Stomach (tissue), 8 donors: ENCODE measurements at regions not wholly inside any gene's neighbourhood (a gene's known extent, or its start where the extent isn't known, plus 50 kb on each side); places are given as distances from the start of the nearest gene placed in this dataset.

Source experiments
- DNase-seq, 2 donors: peaks; one replicate each; pipeline versions ENCODE4 v3.0.0 to v3.0.0-alpha.2; 2013 to 2019
- H3K27ac ChIP-seq, 5 donors: fragments of 200-600 bp in 4 of 5; sonication (generic) in 4 of 5; one replicate each; pipeline ENCODE4 v1.5.1; 2013 to 2019; ENCODE audit warnings: mild to moderate bottlenecking in 1 of 5, moderate library complexity in 1 of 5
- H3K27me3 ChIP-seq, 3 donors: fragments of 200-600 bp; sonication (generic); one replicate each; pipeline ENCODE4 v1.5.1; 2017 to 2019; ENCODE audit warnings: mixed run types in 1 of 3
- H3K36me3 ChIP-seq, 4 donors: fragments of 200-600 bp; sonication (generic); 1 replicate in 3 of 4; 2 replicates in 1 of 4; pipeline ENCODE4 v1.5.1; 2016 to 2019
- H3K4me1 ChIP-seq, 4 donors: fragments of 200-600 bp; sonication (generic); one replicate each; pipeline ENCODE4 v1.5.1; 2016 to 2019
- H3K4me3 ChIP-seq, 4 donors: fragments of 200-600 bp; sonication (generic) in 3 of 4; one replicate each; pipeline ENCODE4 v1.5.1; 2016 to 2019; ENCODE audit warnings: mild to moderate bottlenecking in 1 of 4
- H3K9me3 ChIP-seq, 4 donors: fragments of 200-600 bp; sonication (generic); one replicate each; pipeline ENCODE4 v1.5.1; 2016 to 2019
- EP300 ChIP-seq: sonication (generic); formaldehyde crosslinking; IDR thresholded peaks from one replicate; pipeline ENCODE4 v1.6.1; 2017; ENCODE audit warnings: antibody characterized with exemption
- POLR2A ChIP-seq, 4 donors: fragments of 450-650 bp; IDR thresholded peaks; one replicate each; pipeline ENCODE4 v1.6.1; 2016; ENCODE audit warnings: antibody characterized with exemption in 4 of 4, control low read depth in 2 of 4, mild to moderate bottlenecking in 1 of 4, moderate library complexity in 1 of 4
- POLR2AphosphoS5 ChIP-seq, 3 donors: sonication (generic); formaldehyde crosslinking; IDR thresholded peaks; one replicate each; pipeline ENCODE4 v1.6.1; 2016; ENCODE audit warnings: antibody characterized with exemption in 3 of 3
- WGBS, 5 donors: extraction: QIAGEN DNeasy Blood & Tissue Kit in 3 of 5; methylation state at CpG; one replicate each; pipeline versions ENCODE4 v1.1.5 to v1.1.7; 2013 to 2018; 5-methylcytosine and 5-hydroxymethylcytosine counted together
- intact Hi-C: fragments of 100-400 bp; cut with DNase I; formaldehyde crosslinking; loops from one replicate; pipeline ENCODE4 v1.15.1; 2023; ENCODE audit warnings: low total_unique reads
- TF ChIP-seq, protein P1 (sequence below), 7 experiments: fragments of 450-650 bp in 4 of 7; fragments of 200-600 bp in 3 of 7; sonication (generic) in 3 of 7; IDR thresholded peaks; one replicate each; pipeline ENCODE4 v1.5.1; 2016 to 2019; ENCODE audit warnings: antibody characterized with exemption in 7 of 7, control low read depth in 2 of 7, mild to moderate bottlenecking in 1 of 7
- donor health status: healthy with polysubstance abuse.
- donor health status: Bipolar disorder and iron deficiency.
- donor health status: healthy.

DNA sequence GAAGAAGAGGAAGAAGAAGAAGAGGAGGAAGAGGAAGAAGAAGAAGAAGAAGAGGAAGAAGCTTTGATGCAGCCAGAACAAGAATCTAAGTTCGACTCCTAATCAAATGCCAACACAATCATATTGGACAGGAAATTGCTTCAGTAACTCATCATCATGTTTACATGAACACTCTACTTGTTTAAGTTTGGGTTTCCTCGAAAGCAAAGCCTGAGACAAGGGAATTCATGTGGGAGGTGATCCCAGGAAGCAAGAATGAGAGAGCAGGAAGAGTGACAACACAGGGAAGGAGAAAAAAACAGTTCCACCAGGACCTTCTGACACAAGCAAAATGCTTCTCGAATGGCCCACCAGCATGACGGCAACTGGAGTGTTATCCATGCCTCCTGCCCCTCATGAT lies 279.0 kb downstream of the PMP22 start:
- WGBS, 5 donors: 55 to 68% (median 61%) methylated on average over 4 of the region's 4 CpGs
- Histone ChIP-seq H3K27ac (no peak overlapping the region), H3K27me3 (peaks cover 0 to 13% (median 0%) of the 10 kb centered on the region in 3 donors), H3K9me3 (no peaks in the 10 kb centered on the region), H3K4me3 (no peak overlapping the region), H3K4me1 (no peaks in the 10 kb centered on the region), H3K36me3 (no peaks in the 10 kb centered on the region)
- TF ChIP-seq POLR2A (IDR thresholded peaks at IDR 0.05) (no peak), EP300 (no peak), POLR2AphosphoS5 (IDR thresholded peaks at IDR 0.05) (no peak)
- TF ChIP-seq, protein P1, sequence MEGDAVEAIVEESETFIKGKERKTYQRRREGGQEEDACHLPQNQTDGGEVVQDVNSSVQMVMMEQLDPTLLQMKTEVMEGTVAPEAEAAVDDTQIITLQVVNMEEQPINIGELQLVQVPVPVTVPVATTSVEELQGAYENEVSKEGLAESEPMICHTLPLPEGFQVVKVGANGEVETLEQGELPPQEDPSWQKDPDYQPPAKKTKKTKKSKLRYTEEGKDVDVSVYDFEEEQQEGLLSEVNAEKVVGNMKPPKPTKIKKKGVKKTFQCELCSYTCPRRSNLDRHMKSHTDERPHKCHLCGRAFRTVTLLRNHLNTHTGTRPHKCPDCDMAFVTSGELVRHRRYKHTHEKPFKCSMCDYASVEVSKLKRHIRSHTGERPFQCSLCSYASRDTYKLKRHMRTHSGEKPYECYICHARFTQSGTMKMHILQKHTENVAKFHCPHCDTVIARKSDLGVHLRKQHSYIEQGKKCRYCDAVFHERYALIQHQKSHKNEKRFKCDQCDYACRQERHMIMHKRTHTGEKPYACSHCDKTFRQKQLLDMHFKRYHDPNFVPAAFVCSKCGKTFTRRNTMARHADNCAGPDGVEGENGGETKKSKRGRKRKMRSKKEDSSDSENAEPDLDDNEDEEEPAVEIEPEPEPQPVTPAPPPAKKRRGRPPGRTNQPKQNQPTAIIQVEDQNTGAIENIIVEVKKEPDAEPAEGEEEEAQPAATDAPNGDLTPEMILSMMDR (IDR thresholded peaks at IDR 0.05): no peak
- intact Hi-C loops: no loop called here
- no peak for DNase-seq

- 59 to 81% (median 80%) methylated on average over 2 of the region's 2 CpGs for WGBS, 5 donors
- no peak for DNase-seq
- TF ChIP-seq, protein P1 (IDR thresholded peaks at IDR 0.05): no peak
- TF ChIP-seq POLR2A (IDR thresholded peaks at IDR 0.05) (no peak), POLR2AphosphoS5 (IDR thresholded peaks at IDR 0.05) (no peak)
- H3K4me1 ChIP-seq: no peaks in the 10 kb centered on the region
- intact Hi-C loops: no loop called here
- peaks cover 10 to 26% (median 21%) of the 10 kb centered on the region in 4 donors for H3K9me3 ChIP-seq
- peaks cover 0 to 8% (median 0%) of the 10 kb centered on the region in 3 donors for H3K27me3 ChIP-seq
- H3K4me3 ChIP-seq: no peak overlapping the region
- no peak overlapping the region for H3K27ac ChIP-seq
- H3K36me3 ChIP-seq: no peaks in the 10 kb centered on the region
Observed at GRCh38 chr17:14972844-14973243, 292.3 kb downstream of the PMP22 start.

GRCh38 chr17:14971054-14971453 lies 294.1 kb downstream of the PMP22 start:
- no peak for DNase-seq
- TF ChIP-seq, protein P1 (IDR thresholded peaks at IDR 0.05): no peak
- no peak for TF ChIP-seq POLR2AphosphoS5 (IDR thresholded peaks at IDR 0.05)
- TF ChIP-seq EP300: no peak
- no peak for TF ChIP-seq POLR2A (IDR thresholded peaks at IDR 0.05)
- H3K9me3 ChIP-seq: peaks cover 10 to 29% (median 23%) of the 10 kb centered on the region in 4 donors
- no peaks in the 10 kb centered on the region for H3K36me3 ChIP-seq
- H3K27ac ChIP-seq: no peak overlapping the region
- peaks cover 0 to 8% (median 0%) of the 10 kb centered on the region in 3 donors for H3K27me3 ChIP-seq
- intact Hi-C loops: no loop called here
- H3K4me1 ChIP-seq: no peaks in the 10 kb centered on the region
- no peak overlapping the region for H3K4me3 ChIP-seq

- no peaks in the 10 kb centered on the region for H3K4me1 ChIP-seq
- H3K4me3 ChIP-seq: no peak overlapping the region
- no peaks in the 10 kb centered on the region for H3K9me3 ChIP-seq
- no peak for DNase-seq
- H3K36me3 ChIP-seq: no peaks in the 10 kb centered on the region
- H3K27ac ChIP-seq: no peak overlapping the region
- no peak for TF ChIP-seq POLR2AphosphoS5 (IDR thresholded peaks at IDR 0.05)
- TF ChIP-seq, protein P1 (IDR thresholded peaks at IDR 0.05): no peak
- TF ChIP-seq POLR2A (IDR thresholded peaks at IDR 0.05): no peak
- TF ChIP-seq EP300: no peak
- 49 to 70% (median 58%) methylated on average over 2 of the region's 2 CpGs for WGBS, 5 donors
- intact Hi-C loops: no loop called here
- H3K27me3 ChIP-seq: no peaks in the 10 kb centered on the region
Observed at GRCh38 chr17:14959106-14959648, 305.9 kb downstream of the PMP22 start.
